ENCODE measurements at regions not wholly inside any gene's neighbourhood (a gene's known extent, or its start where the extent isn't known, plus 50 kb on each side); places are given as distances from the start of the nearest gene placed in this dataset.
"Not testable (repeated sequence)": the region's sequence is repeated elsewhere in the genome, so short reads cannot be mapped to it uniquely, and the experiment has no call there.

DNA sequence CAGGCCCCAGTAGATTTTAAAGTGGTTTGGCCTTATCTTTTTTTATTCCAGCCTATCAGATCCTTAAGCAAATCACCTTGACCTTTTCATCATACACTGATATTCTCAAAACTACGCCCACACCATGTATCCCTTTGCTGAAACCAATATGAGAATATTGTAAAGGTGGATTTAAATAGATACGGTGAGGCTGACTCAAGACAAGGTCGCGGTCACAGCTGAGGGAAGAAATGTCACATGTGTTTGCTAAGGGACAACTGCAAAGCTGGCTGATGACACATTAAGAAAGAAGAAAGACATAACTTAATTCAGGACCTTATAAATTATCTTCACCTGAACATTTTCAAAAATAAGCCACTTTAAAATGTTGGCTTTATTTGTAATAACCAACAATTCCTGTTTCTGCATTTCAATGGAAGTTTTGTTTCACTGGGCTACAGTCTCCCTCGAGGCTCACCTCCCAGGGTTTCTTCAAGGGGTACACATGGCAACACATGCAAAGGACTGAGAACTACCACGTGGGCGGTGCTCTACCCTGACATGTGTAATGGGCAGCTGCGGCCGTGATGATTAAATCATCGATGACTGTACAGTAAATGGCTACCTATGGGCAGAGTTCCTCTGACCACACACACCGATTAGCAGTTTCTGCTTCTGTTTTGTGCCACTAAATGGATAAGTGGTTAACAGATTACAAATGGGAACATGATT, 189.5 kb downstream of the SIPA1L2 start:
- no peak for DNase-seq

DNA sequence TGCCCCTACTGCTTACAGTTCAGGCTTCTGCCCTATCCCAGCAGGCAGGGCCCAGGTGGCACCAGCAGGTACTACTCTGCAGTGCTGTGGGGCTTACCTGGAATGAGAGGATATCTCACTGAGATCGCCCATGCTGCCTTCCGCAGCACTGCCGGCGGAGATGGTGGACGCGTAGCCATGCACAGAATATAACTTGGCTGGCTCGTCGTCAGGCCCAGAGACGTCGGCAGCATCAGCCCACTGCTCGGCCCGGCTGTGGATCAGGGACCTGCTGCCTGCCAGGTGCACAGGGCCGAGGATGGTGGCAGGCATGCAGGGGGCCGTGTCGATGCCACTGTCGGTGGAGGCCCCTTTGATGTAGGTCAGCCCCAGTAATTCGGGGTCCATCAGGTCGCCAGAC, 190.9 kb downstream of the SIPA1L2 start:
- DNase-seq, result no peak

DNA sequence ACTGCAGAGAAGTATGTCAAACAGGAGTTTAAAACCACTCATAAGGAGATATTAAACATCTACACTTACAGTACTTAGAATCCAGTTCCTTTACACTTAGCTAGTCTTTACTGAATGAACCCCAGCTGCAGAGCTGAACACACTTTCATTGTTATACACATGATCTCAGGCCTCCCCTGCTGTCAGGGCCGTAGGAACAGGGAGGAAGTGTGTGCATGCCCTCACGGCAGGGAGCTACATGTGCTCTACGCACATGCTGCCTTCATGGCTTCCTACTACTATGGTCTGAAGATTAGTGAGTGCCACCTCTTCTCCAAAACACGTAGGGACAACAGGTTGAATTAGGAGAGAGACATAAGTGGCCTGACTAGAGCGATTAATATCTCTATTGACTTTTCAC, 191.5 kb downstream of the SIPA1L2 start:
- DNase-seq, result no peak

DNA sequence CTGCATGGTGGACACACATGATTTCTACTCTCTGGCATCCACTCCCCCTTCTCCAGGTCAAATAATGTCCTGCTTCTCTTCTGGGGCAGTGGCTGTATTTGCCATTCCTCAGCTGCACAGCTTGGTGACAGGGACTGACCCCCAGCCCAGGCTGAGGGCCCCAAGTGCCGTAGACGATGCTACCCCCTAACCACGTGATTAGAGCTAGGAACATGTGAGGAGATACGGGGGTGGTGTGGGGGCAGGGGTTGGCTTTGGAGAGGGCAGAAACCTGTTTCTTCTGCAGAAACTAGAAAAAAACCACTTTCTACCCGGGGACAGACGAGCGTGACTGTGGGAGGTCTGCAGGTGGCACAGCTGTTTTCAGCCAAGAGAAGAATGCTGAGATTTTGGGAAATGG, 192.4 kb downstream of the SIPA1L2 start:
- no peak for DNase-seq

DNA sequence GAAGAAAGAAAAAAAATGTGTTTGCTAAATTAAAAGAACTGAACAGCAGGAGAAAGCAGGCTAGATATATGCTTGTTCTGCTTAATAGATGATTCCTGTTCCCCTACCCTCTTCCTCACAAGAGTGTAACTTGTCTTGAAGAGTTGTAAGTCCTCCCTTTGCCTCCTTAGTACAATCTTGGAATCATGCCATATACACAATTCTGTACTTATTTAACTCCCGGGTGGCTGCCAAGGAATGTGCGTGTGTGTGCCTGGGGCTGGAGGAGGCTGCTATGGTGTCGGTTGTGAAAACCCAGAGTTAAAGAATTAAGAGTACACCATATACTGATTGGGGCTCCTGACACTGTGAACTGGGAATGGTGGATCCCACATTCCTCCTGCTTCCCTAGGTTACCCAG, 194.2 kb downstream of the SIPA1L2 start:
- no peak for DNase-seq

DNA sequence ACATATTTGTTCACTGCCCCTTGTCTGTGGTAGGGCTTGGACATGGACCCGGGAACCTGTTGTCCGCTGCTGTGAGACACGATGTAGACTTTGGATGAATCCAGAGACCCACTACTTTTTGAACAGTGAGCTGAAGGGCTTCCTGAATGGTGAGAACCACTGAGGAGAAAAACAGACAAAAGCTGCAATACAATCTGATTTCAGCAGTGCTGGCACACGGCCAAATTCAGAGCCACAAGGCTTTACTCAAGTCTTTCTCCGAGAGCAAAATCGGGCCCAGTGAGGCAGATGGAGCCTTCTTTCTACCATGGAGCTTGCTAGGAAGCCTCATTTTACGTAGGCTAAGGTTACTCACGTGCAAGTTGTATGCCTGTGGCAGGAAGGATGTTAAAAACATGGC, 197.6 kb downstream of the SIPA1L2 start:
- DNase-seq, result no peak

DNA sequence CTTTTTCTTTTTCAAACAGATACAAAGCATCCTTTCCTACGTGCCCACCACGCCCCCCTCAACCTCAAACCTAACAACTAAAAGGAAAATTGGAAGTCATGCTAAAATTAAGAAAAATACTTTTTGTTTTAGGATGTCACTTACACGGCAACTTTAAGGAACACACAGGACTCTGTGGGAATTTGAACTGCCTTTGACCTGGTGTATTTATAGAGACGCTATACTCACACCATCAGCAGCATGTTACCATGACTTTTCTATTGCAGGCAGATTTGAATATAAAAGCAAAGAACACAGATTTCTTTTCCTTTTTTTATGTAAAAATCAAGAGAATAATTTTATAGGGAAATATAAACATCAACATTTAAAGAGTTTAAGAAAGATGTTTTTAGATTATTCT, 198.2 kb downstream of the SIPA1L2 start:
- no peak for DNase-seq

DNA sequence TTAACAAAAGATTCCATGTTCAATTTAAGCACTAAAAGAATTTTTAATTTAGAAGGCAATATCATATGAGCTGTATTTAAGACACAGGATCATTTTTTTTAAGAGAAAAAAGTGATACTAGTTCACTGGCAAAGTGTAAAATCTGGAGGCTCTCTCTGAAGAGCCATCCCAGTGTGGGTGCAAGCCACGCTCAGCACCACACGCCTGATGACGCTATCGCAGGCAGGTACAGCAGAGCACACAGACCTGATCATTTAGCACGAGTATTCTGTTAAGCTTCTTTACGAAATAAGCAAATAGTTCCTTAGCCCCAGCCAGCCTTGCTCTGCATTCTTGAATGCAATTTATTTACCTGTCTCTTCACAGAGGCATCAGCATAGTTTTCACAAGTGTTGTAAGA, 198.6 kb downstream of the SIPA1L2 start:
- DNase-seq, result no peak

DNA sequence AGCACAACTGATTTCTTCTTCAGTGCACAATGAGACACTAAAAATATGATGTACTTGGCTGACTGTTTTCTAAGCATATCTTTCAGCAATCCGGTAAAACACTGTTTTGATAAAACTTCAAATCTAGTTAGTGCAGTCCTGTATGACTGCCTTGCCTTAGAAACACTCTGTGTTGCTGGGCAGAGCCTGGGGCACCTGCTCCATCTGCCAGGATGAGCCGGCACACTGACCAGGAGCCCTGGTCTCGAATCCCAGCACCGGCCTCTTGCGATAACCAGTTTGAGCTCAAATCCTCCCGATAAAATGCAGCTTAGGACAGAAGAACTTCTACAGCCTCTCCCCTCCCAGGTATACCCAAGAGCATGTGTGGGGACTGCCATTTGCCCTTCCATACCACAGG, 199.5 kb downstream of the SIPA1L2 start:
- DNase-seq, result no peak

DNA sequence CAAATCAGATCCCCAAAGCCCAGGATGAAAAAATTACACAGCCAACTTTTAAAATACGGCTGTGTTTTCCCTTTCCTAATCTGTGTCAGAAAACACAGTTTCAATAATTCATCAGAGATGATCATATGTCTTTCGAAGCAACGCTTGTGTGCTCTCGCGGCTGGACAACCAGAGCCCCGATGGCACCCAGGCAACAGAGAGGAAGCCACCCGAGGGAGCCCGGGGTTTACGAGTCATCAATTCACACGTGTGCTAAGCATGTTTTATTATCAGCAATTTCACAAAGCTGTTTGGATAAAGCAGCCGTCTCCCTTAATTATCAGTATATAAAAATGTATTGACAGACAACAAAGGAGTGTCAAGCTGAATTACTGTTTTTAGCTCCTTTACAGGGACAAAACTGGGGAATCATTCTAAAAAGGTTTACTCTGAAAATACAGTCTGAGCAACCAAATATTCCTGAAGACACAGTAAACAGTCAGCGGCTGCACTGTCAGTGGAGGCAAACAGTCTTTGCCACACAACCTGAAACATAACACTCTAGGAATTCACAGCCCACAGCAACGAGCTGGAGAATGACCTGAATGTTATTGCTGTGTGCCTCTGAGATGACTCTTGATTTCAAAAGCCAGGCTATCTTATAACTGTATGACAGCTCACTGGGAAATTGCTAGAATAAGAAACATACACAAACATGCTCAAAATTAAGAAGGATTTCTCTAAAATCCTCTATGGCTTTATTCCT, 201.0 kb downstream of the SIPA1L2 start:
- no peak for DNase-seq

DNA sequence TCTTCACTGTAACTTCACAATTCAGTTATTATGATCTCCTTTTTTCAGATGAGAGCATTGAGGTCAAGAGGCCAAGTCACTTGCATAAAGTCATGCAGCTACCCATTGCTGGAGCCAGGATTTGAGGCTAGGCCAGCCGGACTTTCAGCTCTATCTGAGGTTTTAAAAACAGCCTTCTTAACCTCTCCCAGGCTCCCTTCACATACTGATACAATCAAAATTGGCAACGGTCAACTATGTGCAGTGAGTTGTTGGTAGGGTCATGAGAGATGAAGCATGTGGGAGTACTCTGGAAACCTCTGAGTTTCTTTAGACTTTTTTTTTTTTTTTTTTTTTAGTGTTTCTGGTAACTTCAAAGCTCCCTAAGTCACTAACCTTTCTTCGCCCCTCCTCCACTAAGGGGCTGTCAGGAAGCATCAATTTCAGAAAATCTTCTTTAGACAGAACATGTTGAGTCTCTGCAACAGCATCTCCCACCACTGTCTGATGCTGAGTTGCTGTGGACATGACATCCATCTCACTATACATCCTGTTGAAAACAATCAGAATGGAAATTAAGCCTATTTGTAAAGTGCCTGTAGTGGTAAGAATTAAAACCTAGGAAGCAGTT, 201.8 kb downstream of the SIPA1L2 start:
- DNase-seq, result no peak

DNA sequence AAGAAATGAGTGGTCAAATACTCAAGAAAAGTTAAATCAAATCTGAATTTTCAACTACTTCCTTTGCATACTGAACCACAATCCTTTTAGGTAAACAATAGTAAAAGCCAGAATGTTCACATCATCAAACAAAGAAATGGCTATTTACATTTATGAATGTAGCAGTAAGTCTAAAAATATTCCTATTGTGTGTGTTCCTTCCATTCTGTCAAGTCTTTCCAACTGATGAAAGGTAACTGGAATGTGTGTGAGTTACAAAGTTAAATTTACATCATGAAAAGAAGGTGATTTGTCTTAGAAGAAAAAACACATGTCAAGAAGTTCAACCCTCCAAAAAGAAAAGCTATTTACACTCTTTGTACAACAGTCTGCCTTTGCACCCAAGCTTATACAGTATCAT, 203.1 kb downstream of the SIPA1L2 start:
- no peak for DNase-seq

DNA sequence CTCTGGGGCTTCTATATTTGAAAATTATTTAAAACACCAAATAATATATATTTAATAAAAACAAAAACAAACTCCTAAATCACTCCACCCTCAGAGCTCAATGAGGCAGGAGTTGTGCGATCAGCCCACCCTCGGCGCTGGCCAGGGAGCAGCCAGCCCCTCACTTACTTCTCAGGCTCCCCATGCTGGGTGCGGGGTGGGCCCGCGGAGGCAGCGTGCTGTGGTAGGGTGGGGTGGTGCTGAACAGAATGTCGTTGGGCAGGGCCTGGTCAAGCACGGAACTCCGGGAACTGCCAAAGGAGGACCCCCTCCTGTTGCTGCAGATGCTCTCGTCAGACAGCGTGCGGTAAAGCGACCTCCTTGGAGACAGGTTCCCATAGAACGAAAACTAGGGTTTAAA, 204.5 kb downstream of the SIPA1L2 start:
- DNase-seq, result no peak

DNA sequence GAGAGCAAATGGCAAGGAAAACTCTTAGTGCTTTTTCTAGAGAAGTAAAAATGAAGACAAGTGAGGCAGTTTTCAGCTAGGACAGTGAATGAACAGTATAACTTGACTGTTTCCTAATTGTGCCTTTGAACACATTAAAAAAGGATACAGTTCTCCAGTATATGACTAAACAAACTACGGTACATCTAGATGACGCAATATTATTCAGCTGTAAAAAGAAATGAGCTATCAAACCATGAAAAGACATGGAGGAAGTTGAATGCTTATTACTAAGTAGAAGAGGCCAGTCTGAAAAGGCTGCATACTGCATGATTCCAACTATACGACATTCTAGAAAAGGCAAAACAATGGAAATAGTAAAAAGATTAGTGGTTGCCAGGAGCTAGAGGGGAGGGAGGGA, 206.3 kb downstream of the SIPA1L2 start:
- no peak for DNase-seq

DNA sequence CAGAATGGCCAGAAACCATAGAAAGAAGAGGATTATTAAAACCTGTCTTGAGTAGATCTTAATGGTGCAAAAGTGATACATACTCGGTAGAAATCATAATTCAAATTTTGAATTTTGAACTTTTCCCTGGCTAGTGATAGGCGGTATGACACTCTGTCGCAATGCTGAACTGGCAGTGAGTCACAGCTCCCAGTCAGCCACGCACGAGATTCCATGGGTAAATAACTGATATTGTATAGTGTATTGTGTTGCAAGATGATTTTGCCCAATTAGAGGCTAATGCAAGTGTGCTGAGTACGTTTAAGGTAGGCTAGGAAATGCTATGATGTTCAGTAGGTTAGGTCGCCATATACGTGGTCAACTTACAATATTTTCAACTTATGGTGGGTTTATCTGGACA, 207.0 kb downstream of the SIPA1L2 start:
- DNase-seq, result no peak

DNA sequence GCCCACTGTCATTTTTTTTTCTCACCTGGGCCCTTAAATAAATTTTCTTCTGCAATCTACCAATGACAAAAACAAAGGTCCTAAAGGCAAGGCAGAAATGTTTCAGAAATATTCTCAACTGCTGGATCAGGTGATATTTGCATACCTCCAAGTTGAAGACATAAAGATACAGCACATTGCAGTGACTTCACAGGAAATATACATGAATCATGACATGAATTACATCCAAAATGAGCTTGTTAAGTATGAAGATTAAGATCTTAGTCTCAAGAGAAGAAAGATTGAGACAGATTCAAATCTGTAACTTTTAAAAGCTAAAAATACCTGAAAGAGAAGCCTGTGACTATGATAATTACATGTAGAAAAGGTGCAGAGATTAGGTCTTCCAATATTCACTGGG, 207.8 kb downstream of the SIPA1L2 start:
- no peak for DNase-seq

DNA sequence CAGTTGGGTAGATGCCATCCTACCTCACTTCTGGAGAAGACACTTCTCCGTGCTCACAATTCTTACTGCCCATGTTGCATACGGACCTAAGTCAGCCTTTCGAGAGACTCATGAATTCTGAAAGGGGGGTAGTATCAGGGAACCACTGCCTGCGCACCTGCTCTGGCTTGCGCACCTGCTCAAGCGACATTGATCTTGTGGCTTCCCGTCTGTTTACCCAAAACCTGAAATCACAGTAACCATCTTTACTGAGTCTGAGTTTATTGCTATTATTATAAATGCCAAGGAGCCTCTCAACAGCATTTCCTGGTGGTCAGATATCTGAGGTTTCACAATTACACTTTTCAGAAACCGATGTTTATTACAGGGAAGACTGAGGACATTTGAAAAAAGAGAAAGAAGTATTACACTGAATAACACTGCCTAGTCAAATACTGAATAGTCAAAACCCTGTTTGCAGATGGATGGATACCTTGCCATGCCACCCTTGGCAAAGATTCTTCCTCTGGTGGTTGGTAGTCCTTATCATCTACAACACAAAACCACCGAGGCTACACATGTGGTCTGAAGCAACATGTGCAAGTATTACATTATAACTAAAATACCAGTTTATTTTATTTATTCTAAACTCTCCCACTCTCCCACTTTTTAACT, 208.7 kb downstream of the SIPA1L2 start:
- DNase-seq, result no peak

DNA sequence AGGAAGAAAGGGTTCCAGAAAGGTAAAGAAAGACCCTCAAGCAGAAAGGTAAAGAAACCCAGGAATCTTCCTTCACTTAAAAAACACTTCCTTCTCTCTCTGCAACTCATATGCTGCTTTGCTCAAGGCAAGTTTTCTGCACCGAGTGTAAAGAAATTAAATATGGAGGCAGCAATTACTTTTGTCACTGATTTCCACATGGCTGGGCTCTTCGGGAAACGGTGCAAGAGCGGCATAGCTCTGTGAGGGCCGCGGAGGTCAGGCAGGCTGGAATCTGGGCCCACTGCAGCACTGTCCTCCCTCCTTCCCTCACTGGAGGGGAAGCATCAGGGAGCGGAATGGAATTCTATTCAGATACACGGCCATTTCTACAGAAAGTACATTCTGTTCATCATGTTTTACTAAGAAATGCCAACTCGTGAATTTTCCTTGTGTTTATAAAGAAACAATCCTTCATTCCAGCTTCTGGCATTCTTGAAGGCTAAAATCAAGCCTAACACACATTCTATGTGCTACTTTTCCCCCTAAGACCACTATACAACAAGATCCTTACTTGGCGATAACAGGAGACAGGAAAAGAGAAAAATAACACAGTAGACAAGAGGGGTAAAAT, 212.2 kb downstream of the SIPA1L2 start:
- DNase-seq, result no peak

DNA sequence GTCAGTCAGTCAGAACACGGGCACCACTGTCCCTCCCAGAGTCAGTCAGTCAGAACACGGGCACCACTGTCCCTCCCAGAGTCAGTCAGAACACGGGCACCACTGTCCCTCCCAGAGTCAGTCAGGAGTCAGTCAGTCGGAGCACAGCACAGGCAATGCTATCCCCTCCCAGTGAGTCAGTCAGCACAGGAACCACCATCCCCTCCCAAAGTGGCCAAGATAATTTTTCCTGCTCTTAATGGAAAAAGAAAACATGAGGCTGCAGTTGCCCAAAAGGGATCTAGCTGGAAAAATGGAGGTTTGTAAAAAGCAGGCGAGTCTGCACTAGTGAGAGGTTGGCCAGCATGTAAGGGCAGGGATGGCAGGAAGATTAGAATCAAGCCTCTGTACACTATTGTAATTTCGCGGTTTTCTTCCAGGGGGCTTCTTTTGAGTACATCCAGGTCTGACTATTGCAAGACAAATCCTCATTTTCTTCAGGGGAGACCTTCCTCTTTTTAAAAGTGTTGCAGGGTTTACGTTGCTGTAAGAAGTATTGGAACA, 213.8 kb downstream of the SIPA1L2 start:
- DNase-seq, result no peak

DNA sequence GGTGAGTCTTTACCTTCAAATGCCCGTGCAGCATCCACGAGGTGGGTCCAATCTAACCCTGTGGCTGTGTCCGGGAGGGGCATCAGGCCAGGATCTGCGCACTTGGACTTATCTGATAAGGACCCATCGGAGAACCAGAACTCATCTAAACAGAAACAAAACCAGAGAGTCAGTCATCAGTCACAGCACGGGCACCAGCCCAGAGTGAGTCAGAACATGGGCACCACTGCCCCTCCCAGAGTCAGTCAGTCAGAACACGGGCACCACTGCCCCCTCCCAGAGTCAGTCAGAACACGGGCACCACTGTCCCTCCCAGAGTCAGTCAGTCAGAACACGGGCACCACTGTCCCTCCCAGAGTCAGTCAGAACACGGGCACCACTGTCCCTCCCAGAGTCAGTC, 214.5 kb downstream of the SIPA1L2 start:
- DNase-seq, result not testable (repeated sequence)

DNA sequence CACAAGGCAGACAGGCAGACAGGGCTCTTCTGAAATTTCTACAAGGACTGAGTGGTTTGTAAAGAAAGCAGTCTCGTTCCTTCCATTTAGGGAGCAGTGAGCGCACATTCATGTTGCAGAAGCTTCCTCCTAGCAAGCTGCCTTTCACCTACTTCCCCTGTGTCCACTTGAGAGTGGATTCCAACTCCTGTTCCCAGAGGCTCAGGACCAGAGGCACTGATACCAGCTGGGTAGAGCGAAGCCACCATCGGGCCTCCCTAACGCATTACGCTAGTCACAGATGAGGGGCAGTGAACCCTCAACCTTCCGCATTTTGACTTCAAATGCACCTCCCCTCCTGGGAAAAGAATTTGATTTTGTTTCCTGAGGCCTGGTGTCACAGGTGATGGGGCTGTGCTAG, 215.8 kb downstream of the SIPA1L2 start:
- DNase-seq, result no peak

DNA sequence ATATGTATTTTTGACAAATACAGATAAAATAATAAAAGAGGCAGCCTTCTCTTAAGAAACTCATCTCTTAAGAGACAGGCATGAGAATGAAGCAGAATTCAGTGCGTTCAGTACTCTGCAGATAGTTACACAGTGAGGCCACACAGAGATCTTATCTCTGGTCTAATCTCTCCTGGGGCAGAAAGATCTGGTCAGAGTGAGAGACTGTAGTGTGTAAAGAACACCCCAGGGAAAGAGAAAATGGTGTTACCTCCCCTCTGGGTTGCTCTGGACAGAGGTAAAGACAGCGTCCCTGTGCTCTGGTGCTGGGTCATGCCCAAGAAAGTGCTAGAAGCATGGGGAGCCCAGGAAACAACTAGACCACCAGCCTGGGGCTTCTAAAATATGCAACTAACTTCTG, 216.3 kb downstream of the SIPA1L2 start:
- no peak for DNase-seq

DNA sequence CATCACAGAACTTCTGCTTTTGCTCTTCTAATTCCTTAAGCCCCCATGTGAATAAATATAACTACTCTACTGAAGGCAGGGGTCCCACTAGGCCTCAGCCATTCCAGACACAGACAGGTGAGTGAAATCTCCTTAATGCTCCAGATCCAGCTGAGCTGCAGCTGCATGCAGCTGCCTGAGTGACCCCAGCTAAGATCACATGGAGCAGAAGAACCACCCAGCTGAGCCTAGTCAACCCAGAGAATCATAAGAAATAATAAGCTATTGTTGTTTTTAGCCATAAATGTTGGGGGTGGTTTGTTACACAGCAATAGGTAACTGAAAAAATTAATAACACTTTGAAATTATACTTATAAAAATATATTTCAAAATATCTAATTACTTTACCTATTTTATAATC, 220.3 kb downstream of the SIPA1L2 start:
- DNase-seq, result no peak

Measured in NCI-H1694 treated with DMSO at 0.1 percent for 48 hours (cell line).